C4-2B (cell line): ENCODE measurements at regions not wholly inside any gene's neighbourhood (a gene's known extent, or its start where the extent isn't known, plus 50 kb on each side); places are given as distances from the start of the nearest gene placed in this dataset.

Experiments used
- ZFX ChIP-seq: fragments of 450-650 bp; IDR thresholded peaks from 2 replicates; pipeline ENCODE4 v1.6.1; 2017
- TF ChIP-seq, protein P1 (sequence below): fragments of 450-650 bp; conservative IDR thresholded peaks from 2 replicates; pipeline ENCODE4 v1.5.1; 2017; ENCODE audit warnings: mild to moderate bottlenecking

DNA sequence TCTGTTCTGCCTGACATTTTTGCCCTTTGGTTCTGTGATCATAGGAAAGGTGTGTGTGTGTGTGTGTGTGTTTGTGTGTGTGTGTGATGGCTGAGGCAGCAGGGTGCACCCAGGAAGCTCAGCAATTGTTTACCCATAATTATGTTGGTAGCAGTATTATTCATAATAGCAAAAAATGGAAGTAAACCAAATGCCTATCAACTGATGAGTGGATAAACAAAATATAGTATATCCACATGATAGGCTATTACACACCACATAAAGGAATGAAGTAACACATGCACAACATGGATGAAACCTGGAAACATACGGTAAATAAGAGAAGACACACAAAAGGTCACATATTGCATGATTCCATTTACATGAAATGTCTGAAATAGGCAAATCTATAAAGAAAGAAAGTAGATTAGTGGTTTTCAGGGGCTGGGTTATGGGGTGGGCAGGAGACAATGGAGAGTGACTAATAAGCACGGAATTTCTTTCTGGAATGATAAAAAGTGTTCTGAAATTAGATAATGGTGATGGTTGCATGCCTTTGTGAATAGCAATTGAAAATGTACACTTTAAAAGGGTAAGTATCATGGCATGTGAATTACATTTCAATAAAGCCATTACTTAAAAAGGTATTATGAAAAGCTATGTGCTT, 167.2 kb downstream of the POLR2M start:
- TF ChIP-seq, protein P1, sequence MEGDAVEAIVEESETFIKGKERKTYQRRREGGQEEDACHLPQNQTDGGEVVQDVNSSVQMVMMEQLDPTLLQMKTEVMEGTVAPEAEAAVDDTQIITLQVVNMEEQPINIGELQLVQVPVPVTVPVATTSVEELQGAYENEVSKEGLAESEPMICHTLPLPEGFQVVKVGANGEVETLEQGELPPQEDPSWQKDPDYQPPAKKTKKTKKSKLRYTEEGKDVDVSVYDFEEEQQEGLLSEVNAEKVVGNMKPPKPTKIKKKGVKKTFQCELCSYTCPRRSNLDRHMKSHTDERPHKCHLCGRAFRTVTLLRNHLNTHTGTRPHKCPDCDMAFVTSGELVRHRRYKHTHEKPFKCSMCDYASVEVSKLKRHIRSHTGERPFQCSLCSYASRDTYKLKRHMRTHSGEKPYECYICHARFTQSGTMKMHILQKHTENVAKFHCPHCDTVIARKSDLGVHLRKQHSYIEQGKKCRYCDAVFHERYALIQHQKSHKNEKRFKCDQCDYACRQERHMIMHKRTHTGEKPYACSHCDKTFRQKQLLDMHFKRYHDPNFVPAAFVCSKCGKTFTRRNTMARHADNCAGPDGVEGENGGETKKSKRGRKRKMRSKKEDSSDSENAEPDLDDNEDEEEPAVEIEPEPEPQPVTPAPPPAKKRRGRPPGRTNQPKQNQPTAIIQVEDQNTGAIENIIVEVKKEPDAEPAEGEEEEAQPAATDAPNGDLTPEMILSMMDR: no peak
- TF ChIP-seq ZFX: no peak
